GM18873 (cell line): ENCODE measurements at regions not wholly inside any gene's neighbourhood (a gene's known extent, or its start where the extent isn't known, plus 50 kb on each side); places are given as distances from the start of the nearest gene placed in this dataset.

Experiments used
- ATAC-seq: cut with Tn5 transposase; IDR thresholded peaks from one replicate; pipeline ENCODE4 v1.9.1; 2021; ENCODE audit warnings: mild to moderate bottlenecking, moderate library complexity, moderate number of reproducible peaks; ENCODE audit not compliant: unreplicated experiment, low FRiP score

- ATAC-seq, result no peak
These were observed 447.7 kb downstream of the EFNA5 start for GRCh38 chr5:107223066-107223465.

GRCh38 chr5:107219993-107220392 lies 450.7 kb downstream of the EFNA5 start:
- ATAC-seq, result no peak

- ATAC-seq, result no peak
These were observed 452.1 kb downstream of the EFNA5 start for GRCh38 chr5:107218457-107219193.

- ATAC-seq, result no peak
These were observed 453.0 kb downstream of the EFNA5 start for GRCh38 chr5:107217721-107218130.

- ATAC-seq, result no peak
These were observed 454.1 kb downstream of the EFNA5 start for GRCh38 chr5:107216587-107216986.

- no peak for ATAC-seq
These were observed 455.1 kb downstream of the EFNA5 start for GRCh38 chr5:107215611-107216010.

GRCh38 chr5:107213025-107213424 lies 457.7 kb downstream of the EFNA5 start:
- no peak for ATAC-seq

GRCh38 chr5:107211630-107212029 lies 459.1 kb downstream of the EFNA5 start:
- no peak for ATAC-seq

GRCh38 chr5:107208867-107209266 lies 461.9 kb downstream of the EFNA5 start:
- ATAC-seq, result no peak

GRCh38 chr5:107204413-107204812 lies 466.3 kb downstream of the EFNA5 start:
- ATAC-seq, result no peak

- ATAC-seq, result no peak
These were observed 467.5 kb downstream of the EFNA5 start for GRCh38 chr5:107203243-107203642.

GRCh38 chr5:107199756-107200155 lies 471.0 kb downstream of the EFNA5 start:
- ATAC-seq, result no peak

GRCh38 chr5:107196500-107197059 lies 474.2 kb downstream of the EFNA5 start:
- no peak for ATAC-seq

GRCh38 chr5:107195890-107196395 lies 474.8 kb downstream of the EFNA5 start:
- no peak for ATAC-seq

- ATAC-seq, result no peak
These were observed 485.9 kb downstream of the EFNA5 start for GRCh38 chr5:107184871-107185270.

GRCh38 chr5:107184066-107184465 lies 486.7 kb downstream of the EFNA5 start:
- no peak for ATAC-seq

GRCh38 chr5:107170620-107171019 lies 500.1 kb downstream of the EFNA5 start:
- no peak for ATAC-seq

GRCh38 chr5:107169867-107170266 lies 500.9 kb downstream of the EFNA5 start:
- no peak for ATAC-seq

GRCh38 chr5:107168848-107169752 lies 501.6 kb downstream of the EFNA5 start:
- ATAC-seq, result no peak

GRCh38 chr5:107168086-107168485 lies 502.7 kb downstream of the EFNA5 start:
- no peak for ATAC-seq

- ATAC-seq, result no peak
These were observed 505.4 kb downstream of the EFNA5 start for GRCh38 chr5:107165296-107165695.
